Sigmoid colon (tissue), 6 donors: ENCODE measurements at regions not wholly inside any gene's neighbourhood (a gene's known extent, or its start where the extent isn't known, plus 50 kb on each side); places are given as distances from the start of the nearest gene placed in this dataset.

Experiments
- DNase-seq: peaks from one replicate; pipeline ENCODE4 v3.0.0-alpha.2; 2019
- H3K27ac ChIP-seq, 4 donors: fragments of 200-600 bp; sonication (generic); one replicate each; pipeline ENCODE4 v1.5.1; 2016 to 2019; ENCODE audit warnings: mild to moderate bottlenecking in 1 of 4
- H3K27me3 ChIP-seq, 3 donors: fragments of 200-600 bp; sonication (generic); one replicate each; pipeline ENCODE4 v1.5.1; 2019; ENCODE audit warnings: mild to moderate bottlenecking in 1 of 3
- H3K36me3 ChIP-seq, 4 donors: fragments of 200-600 bp; sonication (generic); one replicate each; pipeline ENCODE4 v1.5.1; 2016 to 2019
- H3K4me1 ChIP-seq, 4 donors: fragments of 200-600 bp; sonication (generic); one replicate each; pipeline ENCODE4 v1.5.1; 2017 to 2019
- H3K4me3 ChIP-seq, 4 donors: fragments of 200-600 bp; sonication (generic); one replicate each; pipeline ENCODE4 v1.5.1; 2017 to 2019; ENCODE audit warnings: mild to moderate bottlenecking in 2 of 4, moderate library complexity in 1 of 4
- H3K9me3 ChIP-seq, 4 donors: fragments of 200-600 bp in 3 of 4; sonication (generic) in 3 of 4; one replicate each; pipeline versions ENCODE4 v1.5.1 to v1.6.1; 2013 to 2019
- EP300 ChIP-seq, 4 donors: sonication (generic); formaldehyde crosslinking; IDR thresholded peaks; one replicate each; pipeline ENCODE4 v1.6.1; 2017; ENCODE audit warnings: antibody characterized with exemption in 4 of 4
- POLR2A ChIP-seq, 2 donors: fragments of 450-650 bp; IDR thresholded peaks; one replicate each; pipeline ENCODE4 v1.6.1; 2016; ENCODE audit warnings: antibody characterized with exemption in 2 of 2, mild to moderate bottlenecking in 2 of 2, moderate library complexity in 2 of 2
- POLR2AphosphoS5 ChIP-seq, 4 donors: sonication (generic); formaldehyde crosslinking; IDR thresholded peaks; one replicate each; pipeline ENCODE4 v1.6.1; 2017; ENCODE audit warnings: antibody characterized with exemption in 4 of 4
- WGBS, 2 donors: extraction: QIAGEN DNeasy Blood & Tissue Kit; methylation state at CpG; one replicate each; pipeline ENCODE4 v1.1.7; 2013; 5-methylcytosine and 5-hydroxymethylcytosine counted together
- intact Hi-C: fragments of 100-400 bp; cut with DNase I; formaldehyde crosslinking; loops from one replicate; pipeline ENCODE4 v1.15.1; 2023
- TF ChIP-seq, protein P1 (sequence below), 4 experiments: fragments of 450-650 bp in 3 of 4; fragments of 200-600 bp in 1 of 4; IDR thresholded peaks; one replicate each; pipeline ENCODE4 v1.5.1; 2016 to 2019; ENCODE audit warnings: antibody characterized with exemption in 4 of 4, mild to moderate bottlenecking in 3 of 4, moderate library complexity in 2 of 4
- donor health status: healthy with polysubstance abuse.
- donor health status: healthy.

DNA sequence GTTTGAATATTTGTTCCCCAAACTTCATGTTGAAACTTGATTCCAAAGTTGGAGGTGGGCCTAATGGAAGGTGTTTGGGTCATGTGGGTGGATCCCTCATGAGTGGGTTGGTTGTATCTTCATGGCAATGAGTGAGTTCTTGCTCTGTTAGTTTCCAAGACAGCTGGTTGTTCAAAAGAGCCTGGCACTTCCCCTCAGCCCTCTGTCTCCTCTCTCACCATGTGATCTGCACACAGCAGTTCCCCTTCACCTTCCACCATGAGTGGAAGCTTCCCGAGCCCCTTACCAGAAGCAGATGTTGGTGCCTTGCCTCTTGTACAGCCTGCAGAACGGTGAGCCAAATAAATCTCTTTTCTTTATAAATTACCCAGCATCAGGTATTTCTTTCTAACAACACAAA, 327.1 kb upstream of the SLCO3A1 start:
- Histone ChIP-seq H3K4me3 (no peak overlapping the region), H3K27me3 (no peaks in the 10 kb centered on the region), H3K27ac (no peak overlapping the region), H3K36me3 (no peaks in the 10 kb centered on the region), H3K9me3 (no peaks in the 10 kb centered on the region), H3K4me1 (no peaks in the 10 kb centered on the region)
- no peak for TF ChIP-seq POLR2A (IDR thresholded peaks at IDR 0.05)
- TF ChIP-seq EP300 (IDR thresholded peaks at IDR 0.05): no peak
- TF ChIP-seq, protein P1, sequence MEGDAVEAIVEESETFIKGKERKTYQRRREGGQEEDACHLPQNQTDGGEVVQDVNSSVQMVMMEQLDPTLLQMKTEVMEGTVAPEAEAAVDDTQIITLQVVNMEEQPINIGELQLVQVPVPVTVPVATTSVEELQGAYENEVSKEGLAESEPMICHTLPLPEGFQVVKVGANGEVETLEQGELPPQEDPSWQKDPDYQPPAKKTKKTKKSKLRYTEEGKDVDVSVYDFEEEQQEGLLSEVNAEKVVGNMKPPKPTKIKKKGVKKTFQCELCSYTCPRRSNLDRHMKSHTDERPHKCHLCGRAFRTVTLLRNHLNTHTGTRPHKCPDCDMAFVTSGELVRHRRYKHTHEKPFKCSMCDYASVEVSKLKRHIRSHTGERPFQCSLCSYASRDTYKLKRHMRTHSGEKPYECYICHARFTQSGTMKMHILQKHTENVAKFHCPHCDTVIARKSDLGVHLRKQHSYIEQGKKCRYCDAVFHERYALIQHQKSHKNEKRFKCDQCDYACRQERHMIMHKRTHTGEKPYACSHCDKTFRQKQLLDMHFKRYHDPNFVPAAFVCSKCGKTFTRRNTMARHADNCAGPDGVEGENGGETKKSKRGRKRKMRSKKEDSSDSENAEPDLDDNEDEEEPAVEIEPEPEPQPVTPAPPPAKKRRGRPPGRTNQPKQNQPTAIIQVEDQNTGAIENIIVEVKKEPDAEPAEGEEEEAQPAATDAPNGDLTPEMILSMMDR (IDR thresholded peaks at IDR 0.05): no peak
- no peak for TF ChIP-seq POLR2AphosphoS5 (IDR thresholded peaks at IDR 0.05)
- DNase-seq: no peak
- 82 to 86% methylated on average over 2 of the region's 2 CpGs for WGBS, 2 donors
- intact Hi-C loops: no loop called here

DNA sequence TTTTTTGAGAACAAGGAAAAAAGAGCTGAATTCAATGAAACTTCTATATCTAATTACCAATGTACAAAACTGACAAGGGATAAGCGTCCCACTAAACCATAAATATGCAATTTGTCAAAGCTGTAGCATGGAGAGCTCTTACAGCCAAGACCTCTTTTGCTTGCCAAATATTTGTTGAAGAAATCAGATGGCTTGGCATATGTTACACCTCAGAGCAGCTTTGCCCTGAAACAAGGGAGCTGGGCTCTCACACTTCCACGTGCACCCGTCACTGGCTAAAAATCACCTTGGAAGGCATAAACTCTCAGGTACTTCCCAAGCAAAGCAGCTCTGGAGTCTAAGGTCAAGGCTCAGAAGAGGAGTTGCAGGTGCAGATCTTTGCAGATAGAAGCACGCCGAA, 324.7 kb upstream of the SLCO3A1 start:
- Histone ChIP-seq H3K27me3 (no peaks in the 10 kb centered on the region), H3K9me3 (no peaks in the 10 kb centered on the region), H3K4me1 (no peaks in the 10 kb centered on the region), H3K36me3 (no peaks in the 10 kb centered on the region), H3K4me3 (no peak overlapping the region), H3K27ac (no peak overlapping the region)
- TF ChIP-seq, protein P1 (IDR thresholded peaks at IDR 0.05): no peak
- TF ChIP-seq EP300 (IDR thresholded peaks at IDR 0.05) (no peak), POLR2AphosphoS5 (IDR thresholded peaks at IDR 0.05) (no peak), POLR2A (IDR thresholded peaks at IDR 0.05) (no peak)
- no peak for DNase-seq
- intact Hi-C loops: no loop called here
- WGBS, 2 donors: 79 to 86% methylated on average over 5 of the region's 5 CpGs

DNA sequence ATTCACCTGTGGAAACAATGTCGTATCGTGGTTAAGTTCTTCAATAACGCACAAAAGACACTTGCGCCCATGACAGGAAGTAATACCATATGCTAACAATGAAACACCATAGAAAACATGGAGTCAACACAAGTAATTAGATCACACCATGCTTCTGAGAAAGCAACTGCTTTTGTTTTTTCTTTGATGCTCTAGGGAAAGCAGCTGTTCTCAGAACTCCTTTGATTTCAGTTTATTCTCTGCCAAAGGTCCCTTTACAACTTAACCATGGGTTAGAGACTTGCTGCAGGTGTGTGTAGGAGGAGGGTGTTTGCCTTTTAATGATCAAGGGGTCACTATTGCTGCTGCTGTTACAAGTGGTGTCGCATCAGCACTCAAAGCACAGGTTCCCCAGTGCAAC, 324.0 kb upstream of the SLCO3A1 start:
- DNase-seq: no peak
- H3K27me3 ChIP-seq: no peaks in the 10 kb centered on the region
- no peak overlapping the region for H3K4me3 ChIP-seq
- intact Hi-C loops: no loop called here
- no peaks in the 10 kb centered on the region for H3K4me1 ChIP-seq
- no peaks in the 10 kb centered on the region for H3K36me3 ChIP-seq
- WGBS, 2 donors: 19 to 60% methylated on average over 5 of the region's 5 CpGs
- TF ChIP-seq POLR2A (IDR thresholded peaks at IDR 0.05) (no peak), POLR2AphosphoS5 (IDR thresholded peaks at IDR 0.05) (no peak), EP300 (IDR thresholded peaks at IDR 0.05) (no peak)
- TF ChIP-seq, protein P1 (IDR thresholded peaks at IDR 0.05): no peak
- H3K27ac ChIP-seq: no peak overlapping the region
- no peaks in the 10 kb centered on the region for H3K9me3 ChIP-seq

DNA sequence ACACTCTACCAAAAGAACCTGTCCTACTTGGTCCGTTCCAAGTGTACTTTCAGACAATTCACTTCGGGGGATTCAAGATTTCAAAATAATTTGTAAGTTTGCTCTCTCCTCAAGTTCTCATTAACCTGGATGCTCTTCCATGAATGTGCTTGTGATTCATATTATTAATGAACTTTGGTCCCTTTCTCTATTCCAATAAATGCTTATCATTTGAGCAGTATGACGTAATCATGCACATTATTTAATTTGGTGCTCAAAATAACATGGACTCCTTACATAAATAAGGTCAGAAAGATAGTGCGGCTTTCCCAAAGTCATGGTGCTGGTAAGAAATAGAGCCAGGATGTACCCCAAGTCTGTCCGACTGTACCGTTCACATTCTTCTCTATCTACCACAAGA, 323.2 kb upstream of the SLCO3A1 start:
- no peak overlapping the region for H3K27ac ChIP-seq
- H3K4me3 ChIP-seq: no peak overlapping the region
- H3K9me3 ChIP-seq: no peaks in the 10 kb centered on the region
- no peaks in the 10 kb centered on the region for H3K27me3 ChIP-seq
- no peaks in the 10 kb centered on the region for H3K36me3 ChIP-seq
- intact Hi-C loops: no loop called here
- WGBS, 2 donors: 87 to 97% methylated on average over 6 of the region's 6 CpGs
- TF ChIP-seq POLR2A (IDR thresholded peaks at IDR 0.05): no peak
- TF ChIP-seq, protein P1 (IDR thresholded peaks at IDR 0.05): no peak
- no peak for TF ChIP-seq EP300 (IDR thresholded peaks at IDR 0.05)
- no peak for TF ChIP-seq POLR2AphosphoS5 (IDR thresholded peaks at IDR 0.05)
- no peak for DNase-seq
- H3K4me1 ChIP-seq: peaks cover 0 to 2% (median 0%) of the 10 kb centered on the region in 4 donors

DNA sequence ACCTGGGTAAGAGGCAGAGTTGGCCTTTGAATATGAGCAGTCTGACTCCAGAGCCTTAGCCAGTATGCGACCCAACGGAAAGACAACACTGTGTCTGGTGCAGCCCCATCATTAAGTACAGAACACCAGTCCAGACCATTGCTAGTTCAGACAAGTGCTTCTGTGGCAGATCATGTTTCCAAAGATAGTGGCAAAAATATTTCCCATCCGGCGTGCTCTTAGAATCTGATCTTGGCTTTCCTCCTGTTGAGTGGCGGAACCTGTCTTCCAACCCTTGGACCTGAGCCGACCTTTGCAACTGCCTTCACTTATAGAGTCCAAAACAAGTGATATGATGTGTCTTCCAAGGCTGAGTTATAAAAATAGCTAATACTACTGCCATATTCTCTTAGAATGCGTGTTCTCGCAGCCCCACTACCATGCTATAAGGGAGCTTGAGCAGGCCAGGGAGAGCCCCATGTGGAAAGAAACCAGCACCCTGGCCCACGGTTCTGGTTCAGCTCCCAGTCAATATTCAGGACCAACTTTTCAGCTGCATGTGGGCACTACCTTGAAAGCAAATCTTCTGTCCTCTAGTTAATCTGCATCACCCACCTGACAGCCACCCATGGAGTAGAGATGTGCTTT, 322.4 kb upstream of the SLCO3A1 start:
- Histone ChIP-seq H3K9me3 (no peaks in the 10 kb centered on the region), H3K4me3 (no peak overlapping the region), H3K4me1 (peaks cover 0 to 10% (median 2%) of the 10 kb centered on the region in 4 donors), H3K36me3 (no peaks in the 10 kb centered on the region), H3K27me3 (no peaks in the 10 kb centered on the region), H3K27ac (no peak overlapping the region)
- intact Hi-C loops: no loop called here
- 64 to 85% methylated on average over 9 of the region's 9 CpGs for WGBS, 2 donors
- DNase-seq: no peak
- TF ChIP-seq, protein P1 (IDR thresholded peaks at IDR 0.05): no peak
- TF ChIP-seq POLR2A (IDR thresholded peaks at IDR 0.05) (no peak), EP300 (IDR thresholded peaks at IDR 0.05) (no peak), POLR2AphosphoS5 (IDR thresholded peaks at IDR 0.05) (no peak)
